ENCODE measurements at regions not wholly inside any gene's neighbourhood (a gene's known extent, or its start where the extent isn't known, plus 50 kb on each side); places are given as distances from the start of the nearest gene placed in this dataset.
"Not testable (repeated sequence)": the region's sequence is repeated elsewhere in the genome, so short reads cannot be mapped to it uniquely, and the experiment has no call there.

DNA sequence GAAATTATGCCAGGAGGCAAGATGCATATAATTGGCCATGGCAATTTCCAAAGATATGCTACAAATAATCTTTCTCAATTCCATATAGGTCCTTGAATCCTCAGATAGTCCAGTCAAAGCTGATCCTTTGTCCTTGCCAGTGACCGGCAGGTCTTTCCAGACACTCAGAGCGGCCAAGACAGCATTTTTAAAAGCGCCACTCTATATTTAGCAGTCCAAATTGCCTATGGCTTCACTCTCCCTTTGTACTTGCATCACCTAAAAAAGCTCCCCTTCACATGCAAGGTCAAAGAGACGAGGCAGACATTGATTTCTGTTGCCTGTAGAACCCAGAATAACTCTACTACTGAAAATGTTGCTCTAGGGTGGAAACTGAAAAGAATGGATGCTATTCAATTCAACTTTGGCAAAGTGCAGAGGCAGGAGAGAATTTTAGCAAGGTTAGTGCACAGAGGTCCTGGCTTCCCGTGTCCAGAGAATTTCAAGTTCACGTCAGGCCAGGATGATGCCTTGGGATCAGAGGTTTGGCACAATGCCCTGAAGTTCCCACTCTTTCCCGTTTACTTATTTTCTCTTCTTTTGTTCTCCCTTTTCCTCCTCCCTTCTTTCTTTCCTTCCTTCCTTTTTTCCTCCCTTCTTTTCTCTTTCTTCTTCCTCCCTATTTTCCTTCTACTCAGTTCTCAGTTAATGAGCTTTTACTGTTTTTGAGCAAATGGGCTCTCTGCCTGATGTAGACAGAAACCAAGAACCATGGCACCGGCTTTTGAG is 108.5 kb downstream of the KCNK1 start:
- DNase-seq (ENCODE audit: low spot score): no peak

DNA sequence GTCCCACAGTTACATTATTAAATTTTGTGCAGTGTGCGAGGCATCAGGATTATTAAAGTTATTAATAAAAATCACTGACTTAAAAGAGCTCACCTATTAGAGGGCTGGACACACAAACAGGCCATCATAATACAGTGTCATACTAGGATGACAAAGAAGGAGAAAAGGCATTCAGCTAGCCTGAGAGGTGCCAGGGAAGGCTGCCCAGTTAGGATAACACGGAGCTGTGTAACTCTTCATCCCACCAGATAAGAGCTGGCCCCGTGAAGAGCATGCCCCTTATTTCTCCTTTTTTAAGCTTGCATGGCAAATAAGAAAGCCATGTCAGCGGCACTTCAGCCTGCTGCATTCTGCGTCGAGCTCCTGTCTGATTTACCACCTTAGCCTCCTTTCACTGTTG is 109.5 kb downstream of the KCNK1 start:
- no peak for DNase-seq (ENCODE audit: low spot score)

DNA sequence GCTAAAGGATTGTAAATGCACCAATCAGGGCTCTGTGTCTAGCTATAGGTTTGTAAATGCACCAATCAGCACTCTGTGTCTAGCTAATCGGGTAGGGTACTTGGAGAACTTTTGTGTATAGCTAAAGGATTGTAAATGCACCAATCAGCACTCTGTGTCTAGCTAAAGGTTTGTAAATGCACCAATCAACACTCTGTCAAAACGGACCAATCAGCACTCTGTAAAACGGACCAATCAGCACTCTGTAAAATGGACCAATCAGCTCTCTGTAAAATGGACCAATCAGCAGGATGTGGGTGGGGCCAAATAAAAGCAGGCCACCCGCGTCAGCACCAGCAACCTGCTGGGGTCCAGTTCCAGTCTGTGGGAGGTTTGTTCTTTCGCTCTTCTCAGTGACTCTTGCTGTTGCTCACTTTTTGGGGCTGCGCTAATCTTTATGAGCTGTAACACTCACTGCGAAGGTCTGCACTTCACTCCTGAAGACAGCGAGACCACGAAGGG is 110.3 kb downstream of the KCNK1 start:
- not testable (repeated sequence) for DNase-seq (ENCODE audit: low spot score)

DNA sequence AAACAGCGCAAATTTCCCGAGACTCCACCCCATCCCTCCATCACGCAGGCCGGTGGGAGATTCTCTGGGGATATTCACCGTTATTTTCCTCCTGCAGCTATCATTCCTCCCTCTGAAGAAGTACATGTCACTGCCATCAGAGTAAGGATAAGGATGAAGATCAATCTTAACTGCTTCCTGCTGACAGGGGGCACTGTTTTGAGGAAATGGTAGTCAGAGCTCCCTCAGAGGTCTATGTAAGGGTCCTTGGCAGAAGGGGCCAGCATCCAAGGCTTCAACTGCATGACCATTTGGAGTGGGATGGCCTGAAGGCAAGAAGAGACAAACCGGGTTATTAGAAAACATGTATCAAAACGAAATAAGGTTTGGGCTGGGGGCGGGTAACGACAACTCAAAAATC is 111.5 kb downstream of the KCNK1 start:
- no peak for DNase-seq (ENCODE audit: low spot score)

DNA sequence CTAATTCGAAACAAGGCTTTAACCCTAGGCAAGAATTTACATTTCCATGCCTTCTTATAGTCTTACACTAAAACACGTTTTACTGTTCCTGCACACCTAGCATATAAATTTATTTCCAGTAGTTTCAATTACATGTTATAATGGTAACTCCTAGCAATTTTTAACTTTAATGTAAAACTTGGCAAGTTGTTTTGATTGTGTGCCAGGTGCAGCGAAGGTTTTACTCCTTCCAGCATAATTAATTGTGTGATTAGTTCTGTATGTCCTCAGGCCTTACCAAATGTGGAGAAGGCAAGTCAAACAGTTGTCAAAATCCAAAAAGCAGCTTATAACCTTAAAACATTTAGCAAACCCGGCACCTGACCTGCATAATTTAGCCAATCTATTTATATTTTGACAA is 114.8 kb downstream of the KCNK1 start:
- no peak for DNase-seq (ENCODE audit: low spot score)

DNA sequence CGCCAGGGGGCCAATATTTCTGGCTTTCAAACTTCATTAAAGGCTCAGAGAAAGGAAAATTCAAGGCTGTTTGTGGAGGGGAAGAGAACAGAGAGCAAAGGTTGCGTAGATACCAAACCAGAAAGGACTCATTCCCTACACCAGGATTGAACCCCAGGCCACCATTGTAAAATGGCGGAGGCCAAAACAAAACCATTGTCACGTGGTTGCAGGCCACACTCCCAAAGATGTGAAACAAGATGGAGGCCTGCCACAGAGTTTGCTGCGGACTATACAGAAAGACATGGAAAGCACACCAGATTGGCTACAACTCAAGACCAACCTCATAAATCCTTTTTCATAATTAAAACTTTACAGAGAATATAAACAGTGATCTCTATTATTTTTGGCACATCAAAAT is 116.5 kb downstream of the KCNK1 start:
- DNase-seq (ENCODE audit: low spot score): no peak

DNA sequence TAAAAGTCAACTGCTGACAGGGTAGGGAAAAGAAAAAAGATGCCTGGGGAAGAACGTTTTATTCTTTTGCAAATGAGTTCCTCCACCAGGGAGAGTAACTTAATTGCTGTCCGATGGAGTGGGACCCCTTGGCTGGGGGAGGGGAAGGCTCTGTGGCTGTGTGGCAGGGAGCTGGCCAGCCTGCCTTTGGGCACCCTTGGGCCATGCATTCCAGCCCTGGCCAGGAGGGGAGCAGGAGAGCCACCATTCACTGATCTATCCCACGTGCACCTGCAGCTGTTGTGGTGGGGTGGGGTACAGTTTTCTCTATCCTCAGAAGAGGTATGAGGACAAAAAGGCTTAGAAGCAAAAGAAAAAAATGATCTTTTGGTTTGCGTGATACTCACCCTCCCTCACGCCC is 116.9 kb downstream of the KCNK1 start:
- no peak for DNase-seq (ENCODE audit: low spot score)

DNA sequence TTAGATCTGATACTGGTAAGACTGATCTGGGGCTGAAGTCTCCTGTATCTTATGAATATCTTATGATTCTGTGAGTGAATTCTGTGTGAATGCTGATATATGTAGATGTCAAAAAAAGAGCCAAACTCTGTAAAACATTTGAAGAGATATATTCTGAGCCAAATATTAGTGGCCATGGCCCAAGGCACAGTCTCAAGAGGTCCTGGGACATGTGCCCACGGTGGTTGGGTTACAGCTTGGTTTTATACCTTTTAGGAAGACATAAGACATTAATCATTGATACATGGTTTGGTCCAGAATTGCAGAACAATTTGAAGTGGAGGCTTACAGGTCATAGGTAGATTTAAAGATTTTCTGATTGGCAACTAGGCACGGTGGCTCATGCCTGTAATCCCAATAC is 118.3 kb downstream of the KCNK1 start:
- no peak for DNase-seq (ENCODE audit: low spot score)

DNA sequence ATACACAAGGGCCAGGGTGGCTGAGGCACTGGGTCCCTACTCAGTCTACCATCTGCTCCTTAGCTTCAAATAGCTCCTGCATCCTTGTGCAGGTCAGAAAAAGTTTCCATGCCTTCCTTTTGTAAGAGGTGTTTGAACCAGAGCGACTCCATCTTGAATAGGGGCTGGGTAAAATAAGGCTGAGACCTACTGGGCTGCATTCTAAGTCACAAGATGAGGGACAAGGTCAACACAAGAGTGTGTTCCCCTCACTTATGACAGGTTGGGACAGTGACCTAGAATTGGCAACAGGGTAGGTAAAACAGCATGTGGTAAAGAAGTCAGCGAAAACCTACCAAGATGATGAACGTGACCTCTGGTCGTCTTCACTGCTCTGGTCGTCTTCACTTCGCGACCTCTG is 120.5 kb downstream of the KCNK1 start:
- no peak for DNase-seq (ENCODE audit: low spot score)

DNA sequence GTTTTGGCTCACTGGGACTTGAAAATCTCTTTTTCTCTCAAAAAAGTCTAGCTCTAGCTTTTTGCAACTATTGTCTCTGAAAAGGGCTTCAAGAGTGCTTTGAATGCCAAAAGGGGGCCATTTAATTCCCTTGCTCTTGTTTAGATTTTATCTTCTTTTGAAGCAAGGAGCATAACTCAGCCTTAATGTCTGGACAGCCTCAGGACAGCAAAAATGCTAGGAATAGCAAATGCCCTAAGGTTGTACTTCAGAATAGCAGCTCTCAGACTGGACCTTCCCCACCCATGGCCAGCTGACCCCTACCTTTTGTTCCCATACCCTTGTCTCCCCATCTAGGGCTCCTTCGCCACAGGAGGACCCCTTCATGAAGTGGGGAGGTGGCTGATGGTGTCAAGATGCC is 121.4 kb downstream of the KCNK1 start:
- DNase-seq (ENCODE audit: low spot score): no peak

DNA sequence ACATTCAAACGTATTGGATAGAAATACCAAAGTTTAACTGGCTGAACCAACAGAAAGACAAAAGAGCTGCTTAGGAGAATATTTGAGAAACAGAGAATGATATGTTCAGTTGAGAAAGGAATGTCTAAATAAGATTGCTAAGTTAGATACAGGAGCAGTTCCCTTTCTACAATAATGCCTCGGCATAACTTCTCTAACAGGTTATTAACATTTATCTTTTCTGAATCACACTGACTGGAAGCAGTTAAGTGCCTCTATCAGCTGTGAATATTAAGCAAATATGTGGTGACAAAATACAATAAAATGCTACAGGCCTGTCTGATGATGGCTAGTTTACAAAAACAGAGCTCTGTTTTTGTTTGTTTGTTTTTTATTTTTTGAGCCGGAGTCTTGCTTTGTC is 121.9 kb downstream of the KCNK1 start:
- no peak for DNase-seq (ENCODE audit: low spot score)

DNA sequence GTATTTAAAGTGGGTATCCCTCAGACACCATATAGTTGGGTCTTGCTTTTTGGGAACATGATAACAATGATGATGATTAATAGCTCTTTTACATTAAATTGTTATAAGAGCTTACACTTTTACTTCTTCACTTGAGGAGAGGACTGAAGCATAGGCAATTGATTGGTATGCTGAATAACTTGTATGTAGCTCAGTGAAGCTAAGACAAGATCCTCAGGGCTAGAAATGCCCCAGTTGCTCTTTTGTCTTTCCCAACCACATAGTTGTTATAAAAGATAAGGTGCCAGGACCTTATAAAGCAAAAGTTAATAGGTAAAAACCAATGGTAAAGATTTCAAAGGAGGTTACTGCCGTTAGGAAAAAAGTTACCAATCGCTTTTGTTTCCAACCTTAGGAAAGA is 123.4 kb downstream of the KCNK1 start:
- DNase-seq (ENCODE audit: low spot score): no peak

DNA sequence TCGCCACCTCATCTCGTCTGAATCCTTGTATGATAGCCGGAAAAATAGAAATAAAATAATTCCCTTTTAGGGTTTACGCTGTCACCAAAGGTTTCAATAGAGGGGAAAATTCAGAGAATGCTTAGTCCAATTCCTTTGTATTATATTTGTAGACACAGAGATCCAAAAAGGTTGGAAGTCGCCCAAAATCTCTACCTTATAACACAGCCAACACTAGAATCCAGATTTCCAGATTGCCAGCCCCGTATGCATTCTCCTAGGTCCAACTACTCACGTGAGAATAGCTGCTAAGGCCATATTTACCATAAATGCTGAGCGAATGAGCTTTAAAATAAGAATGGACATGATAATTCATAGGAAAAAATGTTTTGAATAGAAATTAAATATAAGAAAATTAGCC is 124.5 kb downstream of the KCNK1 start:
- no peak for DNase-seq (ENCODE audit: low spot score)

DNA sequence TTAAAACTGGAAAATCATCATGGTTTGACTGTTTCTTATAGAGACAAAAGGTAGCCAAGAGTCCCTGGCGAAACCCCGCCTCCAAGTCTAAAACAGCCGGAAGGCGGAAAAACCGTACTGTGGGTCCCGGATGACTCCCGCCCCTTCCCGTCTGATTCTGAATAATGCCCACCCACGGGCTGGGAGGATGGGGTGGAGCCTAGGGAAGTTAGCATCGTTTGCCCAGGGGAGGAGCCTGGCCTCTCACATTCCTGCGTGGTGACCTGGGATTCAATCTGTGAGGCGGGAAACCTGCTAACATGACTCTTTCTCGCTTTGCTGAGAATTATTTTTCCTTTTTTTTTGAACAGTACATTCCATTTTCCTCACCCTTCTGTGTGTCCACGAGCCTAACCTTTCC is 124.9 kb downstream of the KCNK1 start:
- DNase-seq (ENCODE audit: low spot score): no peak

DNA sequence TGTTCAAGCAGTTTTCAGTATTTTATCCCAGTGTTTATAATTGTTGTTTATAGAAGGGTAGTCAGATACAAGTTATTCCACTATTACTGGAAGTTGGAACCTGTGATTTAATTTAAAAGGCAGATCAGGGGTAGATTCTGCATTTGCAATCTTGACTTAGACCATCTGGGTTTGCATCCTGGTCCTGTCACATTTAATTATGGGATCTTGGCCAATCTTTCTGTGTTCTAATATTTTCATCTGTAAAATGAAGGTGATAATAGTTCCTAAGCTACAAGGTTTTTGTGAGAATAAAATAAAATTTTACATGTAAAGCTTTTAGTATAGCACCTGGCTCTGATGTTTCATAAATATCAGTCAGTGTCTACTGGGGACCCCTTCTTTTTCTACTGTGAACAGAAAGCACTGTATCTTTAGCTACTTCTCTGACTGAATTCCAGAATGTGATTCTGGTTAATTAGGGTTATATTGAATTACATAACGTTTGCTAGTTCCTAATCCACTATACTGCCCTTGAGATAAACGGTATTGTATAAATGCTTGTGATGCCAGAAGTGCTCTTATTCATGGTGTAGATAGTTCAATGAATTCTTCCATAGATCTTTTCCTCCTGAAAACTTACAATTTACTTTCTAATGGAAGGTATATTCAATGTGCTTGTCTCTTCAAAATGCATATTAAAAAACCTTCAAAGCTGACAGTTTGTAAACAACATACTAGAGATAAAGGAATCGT is 131.0 kb downstream of the KCNK1 start:
- no peak for DNase-seq (ENCODE audit: low spot score)

DNA sequence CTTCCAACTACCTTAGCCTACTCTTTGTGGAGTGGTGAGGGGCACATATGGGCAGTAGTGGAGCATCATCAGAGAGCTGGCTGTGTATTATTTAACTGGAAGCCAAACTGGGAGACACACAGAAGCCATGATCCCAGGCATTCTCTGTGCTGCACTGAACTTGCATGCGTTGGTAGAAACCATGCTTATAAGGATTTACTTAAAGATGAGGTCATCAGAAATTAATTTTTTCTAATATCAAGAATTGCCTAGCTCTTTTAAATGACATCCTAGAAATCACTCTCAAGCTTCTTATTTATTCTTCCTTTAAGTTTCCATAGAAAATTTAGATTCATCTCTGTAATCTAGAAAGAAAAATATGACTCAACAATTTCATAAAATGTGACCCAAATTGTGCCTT is 136.2 kb downstream of the KCNK1 start:
- no peak for DNase-seq (ENCODE audit: low spot score)

DNA sequence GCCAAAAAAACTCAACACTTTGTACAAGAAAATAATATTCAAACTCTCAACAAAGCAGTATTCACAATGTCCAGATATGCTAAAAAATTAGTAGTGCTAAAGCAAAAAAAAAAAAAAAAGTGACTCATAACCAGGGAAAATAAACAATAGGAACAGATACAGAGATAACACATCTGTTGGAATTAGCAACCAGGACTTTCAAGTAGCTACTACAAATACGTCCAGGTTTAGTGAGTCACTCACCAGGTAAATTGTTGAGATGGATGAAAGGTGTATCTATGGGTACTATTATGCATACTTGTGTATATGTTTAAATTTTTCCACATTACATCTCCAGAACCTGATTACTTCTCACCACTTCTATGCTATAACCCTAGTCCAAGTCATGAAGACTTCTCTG is 144.8 kb upstream of the SLC35F3 start:
- DNase-seq (ENCODE audit: low spot score): no peak

DNA sequence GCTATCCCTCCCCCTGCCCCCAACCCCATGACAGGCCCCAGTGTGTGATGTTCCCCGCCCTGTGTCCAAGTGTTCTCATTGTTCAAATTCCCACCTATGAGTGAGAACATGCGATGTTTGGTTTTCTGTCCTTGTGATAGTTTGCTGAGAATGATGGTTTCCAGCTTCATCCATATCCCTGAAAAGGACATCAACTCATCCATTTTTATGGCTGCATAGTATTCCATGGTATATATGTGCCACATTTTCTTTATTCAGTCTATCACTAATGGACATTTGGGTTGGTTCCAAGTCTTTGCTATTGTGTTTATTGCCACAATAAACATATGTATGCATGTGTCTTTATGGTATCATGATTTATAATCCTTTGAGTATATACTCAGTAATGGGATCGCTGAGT is 140.2 kb upstream of the SLC35F3 start:
- not testable (repeated sequence) for DNase-seq (ENCODE audit: low spot score)

DNA sequence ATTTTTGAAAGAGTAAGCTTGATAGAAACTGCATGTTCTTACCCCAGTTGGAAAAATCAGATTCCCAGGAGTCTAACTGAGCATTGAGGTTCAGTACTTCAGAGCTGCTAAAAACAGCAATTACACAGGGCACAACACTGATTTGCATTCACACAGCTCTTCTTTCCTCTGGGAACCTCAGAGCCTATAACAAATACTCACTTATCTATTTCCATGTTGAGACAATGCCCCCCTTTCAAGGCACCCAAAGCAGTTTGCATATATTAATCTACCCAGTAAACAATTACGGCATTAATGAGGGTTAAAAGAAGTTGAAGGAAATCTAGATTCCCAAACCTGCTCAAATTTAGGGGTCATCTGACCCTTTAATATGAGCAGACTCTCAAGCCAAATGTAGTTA is 126.9 kb upstream of the SLC35F3 start:
- no peak for DNase-seq (ENCODE audit: low spot score)

DNA sequence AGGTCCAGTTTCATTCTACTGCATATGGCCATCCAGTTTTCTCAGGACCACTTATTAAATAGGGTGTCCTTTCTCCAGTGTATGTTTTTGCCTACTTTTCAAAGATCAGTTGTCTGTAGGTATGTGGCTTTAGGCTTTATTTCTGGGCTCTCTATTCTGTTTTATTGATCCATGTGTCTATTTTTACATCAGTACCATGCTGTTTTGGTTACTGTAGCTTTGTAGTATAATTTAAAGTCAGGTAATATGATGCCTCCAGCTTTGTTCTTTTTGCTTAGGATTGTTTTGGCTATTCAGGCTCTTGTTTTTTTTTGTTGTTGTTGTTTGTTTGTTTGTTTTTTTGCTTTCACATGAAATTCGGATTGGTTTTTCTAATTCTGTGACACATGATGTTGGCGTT is 124.4 kb upstream of the SLC35F3 start:
- no peak for DNase-seq (ENCODE audit: low spot score)

DNA sequence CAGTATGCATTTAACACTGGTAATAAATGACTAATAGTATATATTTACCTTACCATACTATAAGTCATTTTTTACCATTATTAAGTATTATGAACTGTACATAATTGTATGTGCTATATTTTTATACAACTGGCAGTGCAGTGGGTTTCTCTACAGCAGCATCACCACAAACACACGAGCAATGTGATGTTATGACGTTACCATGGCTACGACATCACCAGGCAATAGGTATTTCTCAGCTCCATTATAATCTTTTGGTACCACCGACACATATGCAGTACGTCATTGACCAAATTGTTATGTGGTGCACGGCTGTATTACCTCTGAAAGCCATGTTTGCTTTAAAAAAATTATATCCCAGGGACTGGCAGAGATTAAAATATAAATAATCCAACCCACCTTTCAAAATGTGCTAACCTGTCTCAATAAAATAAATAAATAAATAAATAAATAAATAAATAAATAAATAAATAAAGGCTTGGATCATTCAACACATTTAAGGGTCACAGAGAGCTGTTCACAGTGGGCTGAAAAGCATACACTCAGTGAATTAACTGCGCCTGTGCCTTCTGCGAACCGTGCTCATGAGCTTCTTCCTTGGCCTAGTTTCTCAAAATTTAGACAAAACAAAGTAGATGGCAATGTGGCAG is 121.4 kb upstream of the SLC35F3 start:
- DNase-seq (ENCODE audit: low spot score): no peak

DNA sequence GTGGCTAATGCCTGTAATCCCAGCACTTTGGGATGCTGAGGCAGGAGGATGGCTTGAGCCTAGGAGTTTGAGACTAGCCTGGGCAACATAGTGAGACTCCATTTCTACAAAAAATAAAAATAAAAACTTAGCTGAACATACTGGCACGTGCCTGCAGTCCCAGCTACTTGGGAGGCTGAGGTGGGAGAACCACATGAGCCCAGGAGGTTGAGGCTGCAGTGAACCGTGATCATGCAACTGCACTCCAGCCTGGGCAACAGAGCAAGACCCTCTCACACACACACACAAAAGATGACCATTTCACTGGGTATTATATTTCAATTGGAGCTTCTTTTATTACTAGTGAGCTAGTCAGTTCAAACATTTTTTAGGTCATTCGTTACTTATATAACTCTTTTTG is 116.9 kb upstream of the SLC35F3 start:
- DNase-seq (ENCODE audit: low spot score): no peak

DNA sequence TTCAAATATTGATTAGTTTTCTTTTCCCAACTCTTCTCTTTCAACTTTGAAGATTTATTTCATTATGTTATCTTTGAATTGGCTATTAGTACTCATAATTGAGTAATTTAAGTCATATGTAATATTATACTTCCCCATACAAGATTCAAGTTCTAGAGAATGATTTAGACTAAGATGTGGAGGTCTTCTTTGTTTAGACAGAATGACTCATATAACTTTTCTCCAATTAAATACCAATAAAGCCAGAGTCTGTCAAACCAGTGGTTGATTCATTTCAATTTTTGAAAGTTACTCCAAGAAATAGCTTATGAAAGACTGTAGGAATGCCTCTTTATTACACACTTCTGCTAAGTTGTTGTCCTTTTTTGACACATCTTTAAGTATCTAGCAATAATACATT is 115.8 kb upstream of the SLC35F3 start:
- no peak for DNase-seq (ENCODE audit: low spot score)
